SJSA1 (cell line): ENCODE measurements at regions not wholly inside any gene's neighbourhood (a gene's known extent, or its start where the extent isn't known, plus 50 kb on each side); places are given as distances from the start of the nearest gene placed in this dataset.

Experiments used
- DNase-seq, 2 experiments: peaks; one replicate each; pipeline ENCODE4 v3.0.0-alpha.2; 2015 to 2020; ENCODE audit warnings: low spot score in 2 of 2, low read depth in 1 of 2
- H3K27ac ChIP-seq: fragments of 250-450 bp; sonication (Bioruptor Pico); 2 replicates; pipeline ENCODE4 v1.5.1; 2020; ENCODE audit warnings: mild to moderate bottlenecking, moderate library complexity
- H3K27me3 ChIP-seq: fragments of 250-450 bp; sonication (Bioruptor Pico); replicated peaks from 2 replicates; pipeline ENCODE4 v1.5.1; 2020; ENCODE audit warnings: mild to moderate bottlenecking, moderate library complexity
- H3K36me3 ChIP-seq: fragments of 250-450 bp; sonication (Bioruptor Pico); 2 replicates; pipeline ENCODE4 v1.5.1; 2020; ENCODE audit warnings: mild to moderate bottlenecking
- H3K4me1 ChIP-seq: fragments of 250-450 bp; sonication (Bioruptor Pico); replicated peaks from 2 replicates; pipeline ENCODE4 v1.6.1; 2021; ENCODE audit warnings: mild to moderate bottlenecking
- H3K4me3 ChIP-seq: fragments of 250-450 bp; sonication (Bioruptor Pico); 2 replicates; pipeline ENCODE4 v1.5.1; 2020; ENCODE audit warnings: mild to moderate bottlenecking
- H3K9me3 ChIP-seq: fragments of 250-450 bp; sonication (Bioruptor Pico); replicated peaks from 2 replicates; pipeline ENCODE4 v1.5.1; 2020; ENCODE audit warnings: mild to moderate bottlenecking

DNA sequence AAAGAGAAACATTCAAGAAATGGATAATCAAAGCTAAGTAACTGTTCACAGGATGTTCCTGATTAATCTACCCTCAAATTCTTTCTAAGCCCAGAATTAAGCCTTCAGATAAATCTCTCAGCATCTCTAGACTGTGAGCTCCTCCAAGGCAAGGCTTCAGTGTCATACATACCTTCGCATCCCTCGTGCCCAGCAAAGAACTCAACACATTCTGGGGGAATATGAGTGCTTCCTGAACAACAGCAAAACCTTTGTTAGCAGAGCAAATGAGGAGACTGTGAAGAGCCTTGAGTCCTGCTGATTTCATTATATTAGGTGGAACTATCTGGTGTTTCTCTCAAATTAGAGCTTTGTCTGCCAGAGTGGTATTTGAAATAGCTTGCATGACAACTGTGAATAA is 401.8 kb upstream of the TMPO start:
- H3K27me3 ChIP-seq: no peaks in the 10 kb centered on the region
- H3K27ac ChIP-seq: no peak overlapping the region
- no peak overlapping the region for H3K4me3 ChIP-seq
- no peaks in the 10 kb centered on the region for H3K36me3 ChIP-seq
- no peaks in the 10 kb centered on the region for H3K9me3 ChIP-seq
- no peak for DNase-seq
- H3K4me1 ChIP-seq: no peaks in the 10 kb centered on the region

DNA sequence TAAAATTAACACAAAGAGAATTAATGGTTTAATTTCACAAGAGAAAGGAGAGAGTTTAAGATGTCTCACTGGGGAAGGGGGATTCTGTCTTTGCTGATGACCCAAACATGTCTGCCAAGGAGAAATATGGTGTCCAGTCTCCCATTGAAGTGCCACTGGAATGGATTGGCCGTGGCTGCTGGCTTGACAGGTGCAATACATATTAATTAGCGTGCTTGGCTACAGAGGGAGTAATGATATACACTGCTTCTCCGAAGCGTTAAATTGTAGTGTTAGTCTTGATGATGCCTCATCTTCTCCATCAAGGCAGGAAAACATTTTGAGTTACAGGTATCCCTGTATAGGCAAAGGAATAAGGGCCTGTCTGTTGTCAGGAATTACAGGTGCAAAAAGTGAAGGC is 393.4 kb upstream of the TMPO start:
- no peak overlapping the region for H3K27ac ChIP-seq
- no peaks in the 10 kb centered on the region for H3K4me1 ChIP-seq
- H3K27me3 ChIP-seq: no peaks in the 10 kb centered on the region
- no peaks in the 10 kb centered on the region for H3K9me3 ChIP-seq
- H3K36me3 ChIP-seq: no peaks in the 10 kb centered on the region
- no peak for DNase-seq
- no peak overlapping the region for H3K4me3 ChIP-seq

DNA sequence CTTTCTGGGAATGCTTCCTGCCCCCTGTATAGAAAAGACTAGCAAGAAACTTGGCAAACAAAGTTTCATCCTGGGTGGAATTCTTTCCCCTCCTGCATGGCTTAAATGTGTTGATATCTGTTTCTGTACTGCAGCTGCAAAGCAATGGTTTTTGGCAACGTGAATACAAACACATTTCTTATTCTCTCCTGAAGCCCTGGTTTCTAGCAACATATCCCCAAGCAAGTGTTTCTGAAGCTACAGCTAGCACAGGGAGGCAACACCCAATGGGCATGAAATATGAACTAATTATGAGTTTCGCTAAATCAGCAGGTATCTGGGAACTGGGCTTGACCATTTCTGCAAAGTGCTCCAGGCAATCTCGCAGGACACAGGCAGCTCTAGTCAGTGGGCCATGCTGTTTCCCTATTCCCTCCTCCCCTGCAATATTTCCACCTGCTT is 392.3 kb upstream of the TMPO start:
- H3K9me3 ChIP-seq: no peaks in the 10 kb centered on the region
- no peaks in the 10 kb centered on the region for H3K36me3 ChIP-seq
- no peaks in the 10 kb centered on the region for H3K4me1 ChIP-seq
- no peak for DNase-seq
- H3K4me3 ChIP-seq: no peak overlapping the region
- no peaks in the 10 kb centered on the region for H3K27me3 ChIP-seq
- H3K27ac ChIP-seq: no peak overlapping the region

DNA sequence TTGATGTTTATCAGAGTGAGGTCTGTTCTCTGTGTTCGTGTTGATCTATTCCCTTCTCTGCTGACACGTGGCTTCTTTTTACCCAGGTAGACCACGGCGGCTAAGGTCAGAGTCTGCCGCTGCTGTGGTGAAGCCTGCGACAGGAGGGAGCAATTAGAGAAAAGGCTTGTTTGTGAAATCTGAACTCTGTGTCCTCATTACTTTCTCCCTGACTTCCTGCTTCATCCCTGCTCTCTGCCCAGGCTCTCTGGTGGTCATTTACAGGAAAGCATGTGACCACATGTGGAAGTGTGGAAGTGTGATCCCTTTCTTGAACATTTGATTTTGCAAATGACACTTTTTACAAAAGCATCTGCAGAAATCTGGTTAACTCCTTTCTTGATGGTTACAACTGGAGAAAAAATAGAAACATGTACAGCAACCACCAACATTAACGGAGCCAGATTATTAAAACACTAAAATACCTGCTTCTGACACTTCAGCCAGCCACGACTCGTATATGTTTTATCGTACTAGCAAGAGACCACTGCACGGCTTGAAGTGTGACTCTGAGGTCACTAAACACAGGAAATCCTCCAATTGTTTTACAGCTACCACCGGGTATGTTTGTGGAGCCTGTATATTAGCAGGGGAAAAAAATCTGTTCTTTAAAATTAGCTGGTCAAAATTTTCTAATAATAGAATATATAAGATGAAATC is 388.6 kb upstream of the TMPO start:
- H3K4me3 ChIP-seq: no peak overlapping the region
- no peaks in the 10 kb centered on the region for H3K27me3 ChIP-seq
- H3K27ac ChIP-seq: no peak overlapping the region
- no peak for DNase-seq
- H3K36me3 ChIP-seq: no peaks in the 10 kb centered on the region
- H3K4me1 ChIP-seq: no peaks in the 10 kb centered on the region
- no peaks in the 10 kb centered on the region for H3K9me3 ChIP-seq

DNA sequence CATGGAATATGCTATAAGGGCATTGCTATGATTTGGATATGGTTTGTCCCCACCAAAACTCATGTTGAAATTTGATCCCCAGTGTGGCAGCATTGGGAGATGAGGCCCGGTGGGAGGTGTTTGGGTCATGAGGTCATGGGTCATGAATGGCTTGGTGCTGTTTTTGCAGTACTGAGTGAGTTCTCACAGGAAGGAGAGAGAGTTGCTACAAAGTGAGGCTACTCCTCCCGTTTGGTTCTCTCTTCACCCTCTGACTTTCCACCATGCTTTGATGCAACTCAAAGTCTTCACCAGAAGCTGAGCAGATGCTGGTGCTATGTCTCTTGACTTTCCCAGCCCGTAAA is 388.1 kb upstream of the TMPO start:
- no peaks in the 10 kb centered on the region for H3K36me3 ChIP-seq
- no peaks in the 10 kb centered on the region for H3K27me3 ChIP-seq
- no peak overlapping the region for H3K4me3 ChIP-seq
- H3K4me1 ChIP-seq: no peaks in the 10 kb centered on the region
- H3K27ac ChIP-seq: no peak overlapping the region
- no peaks in the 10 kb centered on the region for H3K9me3 ChIP-seq
- no peak for DNase-seq

DNA sequence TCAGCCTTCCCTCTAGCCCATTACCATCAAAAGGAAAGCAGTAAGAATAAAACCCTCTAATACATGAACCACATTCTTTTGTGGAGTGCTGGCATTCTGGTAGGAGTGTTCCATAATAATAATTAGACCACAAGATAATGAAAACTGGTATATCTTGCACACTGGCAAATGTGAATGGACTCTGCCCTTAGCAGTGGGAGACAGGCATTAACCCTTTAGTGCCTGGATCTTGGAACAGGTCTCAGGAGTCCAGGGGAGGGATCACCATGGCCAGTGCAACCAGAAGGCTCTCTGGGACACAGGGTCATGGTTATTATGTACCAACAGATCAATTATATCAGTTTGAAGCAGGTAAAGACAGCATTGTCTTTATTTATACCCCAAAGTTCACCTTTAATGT is 387.5 kb upstream of the TMPO start:
- H3K4me3 ChIP-seq: no peak overlapping the region
- H3K9me3 ChIP-seq: no peaks in the 10 kb centered on the region
- DNase-seq: no peak
- no peak overlapping the region for H3K27ac ChIP-seq
- no peaks in the 10 kb centered on the region for H3K27me3 ChIP-seq
- no peaks in the 10 kb centered on the region for H3K4me1 ChIP-seq
- no peaks in the 10 kb centered on the region for H3K36me3 ChIP-seq

DNA sequence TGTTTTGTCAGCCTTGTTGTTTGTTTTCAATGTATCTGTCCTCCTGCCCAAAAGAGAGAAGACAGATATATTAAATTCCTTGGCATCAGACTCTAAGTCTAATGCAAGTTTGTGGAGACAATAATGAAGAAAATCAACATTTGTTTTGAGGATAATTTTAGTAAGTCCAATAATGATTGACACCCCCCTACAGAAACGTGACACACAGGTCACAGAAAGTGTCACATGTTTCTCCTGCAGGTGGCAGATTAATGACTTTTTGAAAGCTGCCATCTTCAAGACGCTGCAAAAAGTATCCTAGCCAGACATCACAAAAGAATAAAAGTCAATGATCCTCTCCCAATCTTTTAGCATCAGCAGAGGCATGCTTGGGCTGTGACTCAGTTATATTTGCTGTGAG is 378.8 kb upstream of the TMPO start:
- no peaks in the 10 kb centered on the region for H3K36me3 ChIP-seq
- H3K4me3 ChIP-seq: no peak overlapping the region
- H3K27ac ChIP-seq: no peak overlapping the region
- no peak for DNase-seq
- H3K27me3 ChIP-seq: no peaks in the 10 kb centered on the region
- no peaks in the 10 kb centered on the region for H3K4me1 ChIP-seq
- no peaks in the 10 kb centered on the region for H3K9me3 ChIP-seq

DNA sequence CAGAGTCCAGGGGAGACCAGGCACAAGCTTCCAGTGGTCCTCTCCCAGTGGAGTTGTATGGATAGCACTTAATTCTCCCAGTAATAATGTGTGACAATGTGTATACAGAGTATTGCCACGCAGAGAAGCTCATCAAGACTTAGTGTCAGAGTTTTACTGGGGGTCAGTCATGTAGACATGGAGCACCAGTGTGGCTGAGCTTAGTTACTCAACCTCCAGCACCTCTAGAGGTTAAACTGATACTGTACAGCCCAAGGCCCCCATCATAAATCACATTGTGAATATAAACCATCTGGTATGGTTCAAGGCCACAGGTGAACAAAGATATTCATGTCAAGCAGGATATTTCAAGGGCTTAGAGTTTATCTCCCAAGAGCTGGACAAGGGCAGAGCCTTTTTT is 378.1 kb upstream of the TMPO start:
- H3K4me3 ChIP-seq: no peak overlapping the region
- H3K9me3 ChIP-seq: no peaks in the 10 kb centered on the region
- H3K27ac ChIP-seq: no peak overlapping the region
- no peaks in the 10 kb centered on the region for H3K4me1 ChIP-seq
- H3K27me3 ChIP-seq: no peaks in the 10 kb centered on the region
- DNase-seq: no peak
- H3K36me3 ChIP-seq: no peaks in the 10 kb centered on the region

DNA sequence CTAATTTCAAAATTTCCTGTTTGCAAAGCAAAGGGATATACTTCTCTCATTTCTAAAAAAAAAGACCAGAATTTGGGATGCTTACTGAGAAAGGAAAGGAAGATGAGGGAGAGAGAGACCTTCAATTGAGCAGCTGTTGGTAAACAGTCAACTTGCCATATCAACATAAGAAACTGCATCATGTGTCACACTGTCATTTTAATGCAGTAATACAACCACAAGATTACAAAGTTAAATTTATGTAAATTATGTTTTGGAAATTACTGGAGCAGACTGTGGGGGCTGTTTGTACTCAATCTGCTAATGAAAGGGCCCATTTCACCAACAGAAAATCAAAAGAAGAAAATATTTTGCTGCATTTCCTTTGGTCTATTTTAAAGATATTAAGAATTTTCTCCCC is 370.4 kb upstream of the TMPO start:
- Histone ChIP-seq H3K27ac (no peak overlapping the region), H3K9me3 (no peaks in the 10 kb centered on the region), H3K27me3 (no peaks in the 10 kb centered on the region), H3K4me1 (no peaks in the 10 kb centered on the region), H3K36me3 (no peaks in the 10 kb centered on the region), H3K4me3 (no peak overlapping the region)
- DNase-seq: no peak

DNA sequence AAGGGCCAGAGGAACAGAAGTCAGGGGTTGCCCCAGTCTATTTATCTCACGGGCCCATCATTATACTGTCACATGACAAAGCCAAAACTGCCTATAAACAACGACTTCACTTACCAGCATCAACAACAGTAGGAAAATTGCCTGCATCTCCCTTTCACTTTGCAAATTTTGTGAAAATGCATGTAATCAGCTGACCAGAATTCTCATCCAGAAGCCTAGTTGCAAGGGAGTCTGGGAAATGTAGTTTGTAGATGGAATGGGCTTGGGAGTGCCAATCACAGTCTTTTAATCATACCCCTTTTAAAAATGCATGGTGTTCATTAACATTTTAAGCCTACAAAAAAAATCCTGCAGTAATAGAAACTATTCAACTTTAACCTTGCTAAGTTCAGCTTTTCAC is 369.3 kb upstream of the TMPO start:
- H3K27ac ChIP-seq: no peak overlapping the region
- H3K36me3 ChIP-seq: no peaks in the 10 kb centered on the region
- no peaks in the 10 kb centered on the region for H3K27me3 ChIP-seq
- H3K9me3 ChIP-seq: no peaks in the 10 kb centered on the region
- no peaks in the 10 kb centered on the region for H3K4me1 ChIP-seq
- no peak overlapping the region for H3K4me3 ChIP-seq
- no peak for DNase-seq

DNA sequence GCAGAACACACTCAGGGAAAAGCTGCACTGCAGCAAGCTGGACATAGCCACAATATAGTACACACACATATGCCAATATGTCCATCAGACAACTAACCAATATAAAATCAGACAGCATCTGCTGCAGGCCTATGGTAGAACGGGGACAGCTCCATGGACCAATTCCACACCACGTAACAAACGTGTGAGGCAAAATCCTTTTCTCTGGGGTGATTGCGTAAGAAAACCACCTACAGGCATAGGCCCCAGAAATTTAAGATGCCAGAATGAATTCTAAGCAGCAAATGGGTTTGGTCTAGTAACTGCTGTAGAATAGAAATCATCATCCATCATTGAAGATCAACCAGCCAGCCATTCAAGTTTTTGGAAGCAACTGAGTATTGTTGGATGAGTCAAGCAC is 368.9 kb upstream of the TMPO start:
- no peak overlapping the region for H3K27ac ChIP-seq
- H3K36me3 ChIP-seq: no peaks in the 10 kb centered on the region
- no peaks in the 10 kb centered on the region for H3K27me3 ChIP-seq
- H3K4me3 ChIP-seq: no peak overlapping the region
- no peaks in the 10 kb centered on the region for H3K9me3 ChIP-seq
- H3K4me1 ChIP-seq: no peaks in the 10 kb centered on the region
- no peak for DNase-seq

DNA sequence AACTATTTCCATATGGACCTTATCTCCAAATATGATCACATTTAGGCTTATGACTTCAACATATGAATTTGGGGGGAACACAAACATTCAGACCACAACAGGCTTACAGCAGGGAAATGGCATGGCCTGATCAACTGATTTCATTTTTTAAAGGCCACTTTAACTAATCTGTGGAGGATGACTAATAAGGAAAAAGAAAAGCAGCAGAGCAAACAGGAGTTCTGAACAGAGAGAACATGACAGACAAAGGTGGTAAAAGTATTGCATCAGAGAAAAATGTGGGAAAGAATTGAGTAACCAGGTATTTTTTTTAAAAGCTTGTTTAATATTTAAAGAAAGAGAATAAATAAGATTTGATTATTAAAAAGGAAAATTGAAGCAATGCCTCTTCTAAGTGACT is 366.1 kb upstream of the TMPO start:
- Histone ChIP-seq H3K27ac (no peak overlapping the region), H3K36me3 (no peaks in the 10 kb centered on the region), H3K9me3 (no peaks in the 10 kb centered on the region), H3K27me3 (no peaks in the 10 kb centered on the region), H3K4me1 (no peaks in the 10 kb centered on the region), H3K4me3 (no peak overlapping the region)
- no peak for DNase-seq

DNA sequence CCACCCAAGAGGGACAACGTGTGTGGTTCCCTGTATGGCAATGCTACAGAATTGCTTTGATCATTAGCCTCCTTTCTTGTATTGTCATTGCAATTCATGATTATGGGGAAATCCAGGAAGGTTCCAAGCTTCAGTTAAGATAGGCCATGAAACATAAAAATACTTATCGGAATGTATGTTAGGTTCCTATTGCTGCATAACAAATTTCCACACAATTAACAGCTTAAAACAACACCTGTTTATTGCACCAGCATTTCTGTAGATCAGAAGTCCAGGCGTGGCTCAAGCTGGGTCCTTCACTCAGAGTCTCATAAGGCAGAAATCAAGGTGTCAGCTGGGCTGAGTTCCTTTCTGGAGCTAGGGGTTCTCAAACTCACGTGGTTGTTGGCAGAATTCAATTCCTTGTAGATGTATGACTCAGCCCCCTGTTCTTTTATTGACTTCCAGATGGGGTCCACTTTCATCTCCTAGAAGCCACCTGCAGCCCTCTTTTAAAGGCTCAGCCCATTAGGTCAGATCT is 365.6 kb upstream of the TMPO start:
- no peak for DNase-seq
- no peaks in the 10 kb centered on the region for H3K36me3 ChIP-seq
- no peaks in the 10 kb centered on the region for H3K4me1 ChIP-seq
- H3K27ac ChIP-seq: no peak overlapping the region
- no peak overlapping the region for H3K4me3 ChIP-seq
- H3K9me3 ChIP-seq: no peaks in the 10 kb centered on the region
- 0 out of 2 replicates have a peak, but pooled peaks cover 3% of the 10 kb centered on the region for H3K27me3 ChIP-seq

DNA sequence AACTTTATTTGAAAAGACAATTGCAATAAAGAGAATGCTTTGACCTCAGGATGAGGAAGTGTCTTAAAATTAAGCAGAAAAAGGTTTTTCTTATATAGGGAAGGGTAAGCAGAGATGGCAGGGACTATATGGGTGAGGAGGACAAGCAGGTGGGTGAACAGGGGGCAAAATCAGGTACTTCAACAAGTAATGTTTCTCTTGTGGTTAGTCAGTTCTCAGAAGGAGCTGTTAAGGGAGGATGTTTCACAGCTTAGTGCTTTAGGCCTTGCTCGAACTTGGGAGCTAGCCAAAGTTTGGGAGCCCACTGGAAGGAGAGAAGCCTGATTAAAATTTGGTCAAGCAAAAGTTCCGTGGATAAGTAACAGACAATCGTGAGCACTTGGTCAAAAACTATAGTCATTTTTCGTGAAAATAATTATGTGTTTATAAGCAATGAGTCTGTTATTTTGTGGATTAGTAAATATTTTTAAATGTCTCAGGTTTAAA is 364.2 kb upstream of the TMPO start:
- no peak for DNase-seq
- no peaks in the 10 kb centered on the region for H3K9me3 ChIP-seq
- H3K4me1 ChIP-seq: no peaks in the 10 kb centered on the region
- no peak overlapping the region for H3K4me3 ChIP-seq
- no peaks in the 10 kb centered on the region for H3K36me3 ChIP-seq
- H3K27me3 ChIP-seq: 0 out of 2 replicates have a peak, but pooled peaks cover 3% of the 10 kb centered on the region
- H3K27ac ChIP-seq: no peak overlapping the region

DNA sequence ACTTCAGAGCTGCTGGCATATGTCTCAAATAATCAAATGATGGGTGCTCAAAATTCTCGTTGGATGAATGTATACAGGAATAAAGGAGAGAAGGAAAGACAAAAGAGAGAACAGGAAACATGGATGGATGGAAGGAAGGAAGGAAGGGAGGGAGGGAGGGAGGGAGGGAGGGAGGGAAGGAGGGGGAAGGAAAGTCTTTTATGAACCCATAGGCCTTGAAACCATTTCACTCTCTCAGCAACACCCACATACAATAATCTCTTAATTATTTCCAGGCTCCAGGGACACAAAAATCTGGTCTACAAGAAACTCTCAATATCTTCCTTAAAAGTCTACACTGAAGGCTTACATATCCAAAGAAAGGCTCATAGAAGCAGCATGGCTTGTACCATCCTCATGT is 363.4 kb upstream of the TMPO start:
- H3K9me3 ChIP-seq: no peaks in the 10 kb centered on the region
- no peaks in the 10 kb centered on the region for H3K36me3 ChIP-seq
- no peak for DNase-seq
- H3K27me3 ChIP-seq: 0 out of 2 replicates have a peak, but pooled peaks cover 3% of the 10 kb centered on the region
- no peak overlapping the region for H3K4me3 ChIP-seq
- no peak overlapping the region for H3K27ac ChIP-seq
- no peaks in the 10 kb centered on the region for H3K4me1 ChIP-seq
